ENCODE measurements at regions not wholly inside any gene's neighbourhood (a gene's known extent, or its start where the extent isn't known, plus 50 kb on each side); places are given as distances from the start of the nearest gene placed in this dataset.
"Not testable (repeated sequence)": the region's sequence is repeated elsewhere in the genome, so short reads cannot be mapped to it uniquely, and the experiment has no call there.

GRCh38 chr7:130793855-130794618, 60.0 kb upstream of the KLF14 start:
- peaks cover 0 to 11% (median 4%) of the 10 kb centered on the region in 7 donors for H3K9me3 Mint-ChIP-seq
- H3K79me2 ChIP-seq (ENCODE audit: insufficient read depth, low read length) = no peaks in the 10 kb centered on the region
- peaks cover 1 to 2% (median 1%) of the 10 kb centered on the region in 3 donors for H3K27me3 Mint-ChIP-seq (ENCODE audit: low read depth in 3 of 3)
- no peak overlapping the region for H2AFZ ChIP-seq (ENCODE audit: insufficient read depth, low read depth, low read length, poor library complexity, severe bottlenecking)
- H3K27ac ChIP-seq (ENCODE audit: low read depth in 1 of 2, low read length in 2 of 2) = no peak overlapping the region
- no peaks in the 10 kb centered on the region for H3K36me3 Mint-ChIP-seq
- WGBS (ENCODE audit: insufficient coverage) = no CpG with 5 or more reads among the region's 9 CpGs
- H3K4me2 ChIP-seq (replicated peaks; ENCODE audit: extremely low read depth, low read length, poor library complexity, severe bottlenecking) = no peak overlapping the region
- H3K9ac ChIP-seq (ENCODE audit: insufficient read depth, low read length, poor library complexity, severe bottlenecking) = no peak overlapping the region
- no peaks in the 10 kb centered on the region for H3K9me3 ChIP-seq (replicated peaks in 1 of 2; ENCODE audit: control insufficient read depth in 1 of 2, insufficient read depth in 1 of 2, low read length in 2 of 2)
- H3K27me3 ChIP-seq (ENCODE audit: control insufficient read depth in 2 of 2, insufficient read depth in 2 of 2, low read length in 2 of 2) = no peaks in the 10 kb centered on the region
- H3K4me3 Mint-ChIP-seq = no peak overlapping the region
- H3K4me1 ChIP-seq (ENCODE audit: control insufficient read depth in 1 of 2, insufficient read depth in 2 of 2, low read length in 2 of 2) = no peaks in the 10 kb centered on the region
- DNase-seq = no peak
- no peak overlapping the region for H3K27ac Mint-ChIP-seq
- H4K20me1 ChIP-seq (ENCODE audit: insufficient read depth, low read length) = no peaks in the 10 kb centered on the region
- TF ChIP-seq, protein P1, sequence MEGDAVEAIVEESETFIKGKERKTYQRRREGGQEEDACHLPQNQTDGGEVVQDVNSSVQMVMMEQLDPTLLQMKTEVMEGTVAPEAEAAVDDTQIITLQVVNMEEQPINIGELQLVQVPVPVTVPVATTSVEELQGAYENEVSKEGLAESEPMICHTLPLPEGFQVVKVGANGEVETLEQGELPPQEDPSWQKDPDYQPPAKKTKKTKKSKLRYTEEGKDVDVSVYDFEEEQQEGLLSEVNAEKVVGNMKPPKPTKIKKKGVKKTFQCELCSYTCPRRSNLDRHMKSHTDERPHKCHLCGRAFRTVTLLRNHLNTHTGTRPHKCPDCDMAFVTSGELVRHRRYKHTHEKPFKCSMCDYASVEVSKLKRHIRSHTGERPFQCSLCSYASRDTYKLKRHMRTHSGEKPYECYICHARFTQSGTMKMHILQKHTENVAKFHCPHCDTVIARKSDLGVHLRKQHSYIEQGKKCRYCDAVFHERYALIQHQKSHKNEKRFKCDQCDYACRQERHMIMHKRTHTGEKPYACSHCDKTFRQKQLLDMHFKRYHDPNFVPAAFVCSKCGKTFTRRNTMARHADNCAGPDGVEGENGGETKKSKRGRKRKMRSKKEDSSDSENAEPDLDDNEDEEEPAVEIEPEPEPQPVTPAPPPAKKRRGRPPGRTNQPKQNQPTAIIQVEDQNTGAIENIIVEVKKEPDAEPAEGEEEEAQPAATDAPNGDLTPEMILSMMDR (IDR thresholded peaks at IDR 0.05) = no peak
- intact Hi-C loops (cut with micrococcal nuclease) = no loop called here
- no peak overlapping the region for H3K4me3 ChIP-seq (replicated peaks in 1 of 3; ENCODE audit: low read depth in 2 of 3, low read length in 3 of 3)
- H3K36me3 ChIP-seq (replicated peaks in 1 of 2; ENCODE audit: control insufficient read depth in 1 of 2, insufficient read depth in 2 of 2, low read length in 2 of 2) = no peaks in the 10 kb centered on the region
- peaks cover 5% of the 10 kb centered on the region for H3K4me1 Mint-ChIP-seq

- Mint-ChIP-seq H3K36me3 (no peaks in the 10 kb centered on the region), H3K9me3 (peaks cover 0 to 13% (median 4%) of the 10 kb centered on the region in 7 donors), H3K4me3 (no peak overlapping the region), H3K27ac (no peak overlapping the region), H3K4me1 (no peaks in the 10 kb centered on the region), H3K27me3 (ENCODE audit: low read depth in 3 of 3) (peaks cover 1 to 3% (median 2%) of the 10 kb centered on the region in 3 donors)
- Histone ChIP-seq H3K4me3 (replicated peaks in 1 of 3; ENCODE audit: low read depth in 2 of 3, low read length in 3 of 3) (no peak overlapping the region), H3K27me3 (ENCODE audit: control insufficient read depth in 2 of 2, insufficient read depth in 2 of 2, low read length in 2 of 2) (no peaks in the 10 kb centered on the region), H2AFZ (ENCODE audit: insufficient read depth, low read depth, low read length, poor library complexity, severe bottlenecking) (no peak overlapping the region), H3K9me3 (replicated peaks in 1 of 2; ENCODE audit: control insufficient read depth in 1 of 2, insufficient read depth in 1 of 2, low read length in 2 of 2) (no peaks in the 10 kb centered on the region), H3K79me2 (ENCODE audit: insufficient read depth, low read length) (no peaks in the 10 kb centered on the region), H3K4me1 (ENCODE audit: control insufficient read depth in 1 of 2, insufficient read depth in 2 of 2, low read length in 2 of 2) (no peaks in the 10 kb centered on the region), H3K27ac (ENCODE audit: low read depth in 1 of 2, low read length in 2 of 2) (no peak overlapping the region), H3K4me2 (replicated peaks; ENCODE audit: extremely low read depth, low read length, poor library complexity, severe bottlenecking) (no peak overlapping the region), H3K9ac (ENCODE audit: insufficient read depth, low read length, poor library complexity, severe bottlenecking) (no peak overlapping the region), H4K20me1 (ENCODE audit: insufficient read depth, low read length) (no peaks in the 10 kb centered on the region), H3K36me3 (replicated peaks in 1 of 2; ENCODE audit: control insufficient read depth in 1 of 2, insufficient read depth in 2 of 2, low read length in 2 of 2) (no peaks in the 10 kb centered on the region)
- WGBS (ENCODE audit: insufficient coverage) = no CpG with 5 or more reads among the region's 3 CpGs
- TF ChIP-seq, protein P1 (IDR thresholded peaks at IDR 0.05) = no peak
- no peak for DNase-seq
- intact Hi-C loops (cut with micrococcal nuclease) = no loop called here
These were observed 60.6 kb upstream of the KLF14 start for GRCh38 chr7:130794619-130794922.

DNA sequence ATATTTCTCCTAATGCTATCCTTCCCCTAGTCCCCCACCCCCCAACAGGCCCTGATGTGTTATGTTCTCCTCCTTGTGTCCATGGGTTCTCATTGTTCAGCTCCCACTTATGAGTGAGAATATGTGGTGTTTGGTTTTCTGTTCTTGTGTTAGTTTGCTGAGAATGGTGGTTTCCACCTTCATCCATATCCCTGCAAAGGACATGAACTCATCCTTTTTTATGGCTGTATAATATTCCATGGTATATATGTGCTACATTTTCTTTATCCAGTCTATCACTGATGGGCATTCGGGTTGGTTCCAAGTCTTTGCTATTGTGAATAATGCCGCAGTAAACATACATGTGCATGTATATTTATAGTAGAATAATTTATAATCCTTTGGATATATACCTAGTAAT, 62.4 kb upstream of the KLF14 start:
- peaks cover 0 to 11% (median 2%) of the 10 kb centered on the region in 7 donors for H3K9me3 Mint-ChIP-seq
- H3K36me3 Mint-ChIP-seq; H3K4me1 ChIP-seq (ENCODE audit: control insufficient read depth in 1 of 2, insufficient read depth in 2 of 2, low read length in 2 of 2); H3K27me3 Mint-ChIP-seq (ENCODE audit: low read depth in 3 of 3); H3K36me3 ChIP-seq (replicated peaks in 1 of 2; ENCODE audit: control insufficient read depth in 1 of 2, insufficient read depth in 2 of 2, low read length in 2 of 2); H3K4me1 Mint-ChIP-seq; H3K79me2 ChIP-seq (ENCODE audit: insufficient read depth, low read length); H3K27me3 ChIP-seq (ENCODE audit: control insufficient read depth in 2 of 2, insufficient read depth in 2 of 2, low read length in 2 of 2); H3K4me3 ChIP-seq (replicated peaks in 1 of 3; ENCODE audit: low read depth in 2 of 3, low read length in 3 of 3); H3K9me3 ChIP-seq (replicated peaks in 1 of 2; ENCODE audit: control insufficient read depth in 1 of 2, insufficient read depth in 1 of 2, low read length in 2 of 2); H3K4me2 ChIP-seq (replicated peaks; ENCODE audit: extremely low read depth, low read length, poor library complexity, severe bottlenecking); H3K4me3 Mint-ChIP-seq; H4K20me1 ChIP-seq (ENCODE audit: insufficient read depth, low read length); H2AFZ ChIP-seq (ENCODE audit: insufficient read depth, low read depth, low read length, poor library complexity, severe bottlenecking); H3K27ac ChIP-seq (ENCODE audit: low read depth in 1 of 2, low read length in 2 of 2); intact Hi-C loops (cut with micrococcal nuclease); DNase-seq; H3K27ac Mint-ChIP-seq; H3K9ac ChIP-seq (ENCODE audit: insufficient read depth, low read length, poor library complexity, severe bottlenecking): not testable (repeated sequence)
- WGBS (ENCODE audit: insufficient coverage) = no CpG with 5 or more reads among the region's 2 CpGs

Data from CD14-positive monocyte (primary cell).